ENCODE measurements at regions not wholly inside any gene's neighbourhood (a gene's known extent, or its start where the extent isn't known, plus 50 kb on each side); places are given as distances from the start of the nearest gene placed in this dataset.

DNA sequence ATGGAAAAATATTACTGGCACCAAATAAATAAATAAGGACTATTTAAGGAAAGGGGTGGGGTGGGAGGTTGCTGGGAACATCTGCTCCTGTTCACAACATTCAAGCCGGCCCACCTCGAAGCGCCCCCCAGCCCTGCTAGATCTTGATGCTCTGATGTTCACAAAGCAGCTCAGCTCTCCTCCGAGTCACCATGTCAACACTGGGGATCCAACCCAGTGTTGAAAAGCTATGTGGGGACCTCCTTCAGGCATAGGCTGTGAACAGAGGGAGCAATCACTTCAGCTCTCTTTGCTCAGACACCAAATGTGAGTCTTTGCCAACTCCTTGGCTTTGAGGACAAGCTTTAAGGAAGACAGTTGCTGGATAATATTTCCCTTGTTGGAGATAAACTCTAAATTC, 176.8 kb upstream of the NT5E start:
- no peak overlapping the region for H3K56ac ChIP-seq (ENCODE audit: insufficient read length, low read depth, low read length)
- no peak overlapping the region for H2AFZ ChIP-seq (ENCODE audit: low read length)
- Mint-ChIP-seq H3K36me3 (ENCODE audit: insufficient read depth in 1 of 3, low read depth in 3 of 3) (no peaks in the 10 kb centered on the region), H3K4me1 (no peaks in the 10 kb centered on the region), H3K27me3 (ENCODE audit: low read depth) (no peaks in the 10 kb centered on the region), H3K9me3 (peaks cover 7 to 11% of the 10 kb centered on the region in 2 experiments; a peak in 4 of 5 replicates), H3K4me3 (no peak overlapping the region), H3K27ac (peak overlapping the region in 1 of 3 experiments; percentile 40; a peak in 2 of 7 replicates)
- H4K8ac ChIP-seq (replicated peaks; ENCODE audit: insufficient read length, low read depth, low read length): no peak overlapping the region
- no peak overlapping the region for H4K5ac ChIP-seq (ENCODE audit: insufficient read length, low read depth, low read length)
- peak overlapping the region; percentile 57; the same call in 1 of the 2 replicates for H3K14ac ChIP-seq (ENCODE audit: insufficient read depth, low read length)
- H3K4me2 ChIP-seq (ENCODE audit: insufficient read depth, insufficient read length, low read length): no peak overlapping the region
- no peak overlapping the region for H2AK5ac ChIP-seq (ENCODE audit: insufficient read length, low read length)
- no peak for DNase-seq
- no peaks in the 10 kb centered on the region for H3K9me3 ChIP-seq (ENCODE audit: control insufficient read depth, low read depth, low read length)
- H2BK15ac ChIP-seq (ENCODE audit: low read depth, low read length): no peak overlapping the region
- H3K27me3 ChIP-seq (ENCODE audit: insufficient read depth, low read length): no peaks in the 10 kb centered on the region
- H3K4ac ChIP-seq (ENCODE audit: low read depth, low read length): no peak overlapping the region
- no peaks in the 10 kb centered on the region for H3K79me2 ChIP-seq (ENCODE audit: insufficient read depth, low read length)
- no peak overlapping the region for H2BK120ac ChIP-seq (ENCODE audit: low read depth, low read length, poor library complexity, severe bottlenecking)
- H2BK12ac ChIP-seq (ENCODE audit: insufficient read length, low read depth, low read length): no peak overlapping the region
- no peak overlapping the region for H3K23ac ChIP-seq (ENCODE audit: insufficient read length, low read depth, low read length)
- no peak overlapping the region for H3K18ac ChIP-seq (ENCODE audit: insufficient read length, low read depth, low read length)
- no CpG with 5 or more reads among the region's 4 CpGs for WGBS (ENCODE audit: extremely low coverage, insufficient read length, low lambda C conversion rate)
- H3K23me2 ChIP-seq (ENCODE audit: insufficient read length, low read depth, low read length, poor library complexity, severe bottlenecking): no peaks in the 10 kb centered on the region
- no peaks in the 10 kb centered on the region for H4K20me1 ChIP-seq (ENCODE audit: control insufficient read depth, insufficient read depth, insufficient read length)
- H3T11ph ChIP-seq (ENCODE audit: low read length): no peak overlapping the region
- H2BK20ac ChIP-seq (ENCODE audit: low read depth, low read length, poor library complexity, severe bottlenecking): no peak overlapping the region
- no peak overlapping the region for H3K9ac ChIP-seq (ENCODE audit: extremely low read depth, insufficient read length, low read length)
- no peak overlapping the region for H4K91ac ChIP-seq (ENCODE audit: insufficient read length, low read depth, low read length)
- TF ChIP-seq, protein P1, sequence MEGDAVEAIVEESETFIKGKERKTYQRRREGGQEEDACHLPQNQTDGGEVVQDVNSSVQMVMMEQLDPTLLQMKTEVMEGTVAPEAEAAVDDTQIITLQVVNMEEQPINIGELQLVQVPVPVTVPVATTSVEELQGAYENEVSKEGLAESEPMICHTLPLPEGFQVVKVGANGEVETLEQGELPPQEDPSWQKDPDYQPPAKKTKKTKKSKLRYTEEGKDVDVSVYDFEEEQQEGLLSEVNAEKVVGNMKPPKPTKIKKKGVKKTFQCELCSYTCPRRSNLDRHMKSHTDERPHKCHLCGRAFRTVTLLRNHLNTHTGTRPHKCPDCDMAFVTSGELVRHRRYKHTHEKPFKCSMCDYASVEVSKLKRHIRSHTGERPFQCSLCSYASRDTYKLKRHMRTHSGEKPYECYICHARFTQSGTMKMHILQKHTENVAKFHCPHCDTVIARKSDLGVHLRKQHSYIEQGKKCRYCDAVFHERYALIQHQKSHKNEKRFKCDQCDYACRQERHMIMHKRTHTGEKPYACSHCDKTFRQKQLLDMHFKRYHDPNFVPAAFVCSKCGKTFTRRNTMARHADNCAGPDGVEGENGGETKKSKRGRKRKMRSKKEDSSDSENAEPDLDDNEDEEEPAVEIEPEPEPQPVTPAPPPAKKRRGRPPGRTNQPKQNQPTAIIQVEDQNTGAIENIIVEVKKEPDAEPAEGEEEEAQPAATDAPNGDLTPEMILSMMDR (conservative IDR thresholded peaks at IDR 0.05): no peak
- H2BK5ac ChIP-seq (ENCODE audit: insufficient read length, low read length): no peak overlapping the region
- no peak overlapping the region for H3K27ac ChIP-seq (ENCODE audit: insufficient read length, low read depth, low read length)
- H3K4me1 ChIP-seq (ENCODE audit: insufficient read depth, low read length): no peaks in the 10 kb centered on the region
- no peaks in the 10 kb centered on the region for H3K79me1 ChIP-seq (ENCODE audit: insufficient read depth, low read depth, low read length, poor library complexity, severe bottlenecking)

All from H9 (cell line).